C4-2B (cell line): ENCODE measurements at regions not wholly inside any gene's neighbourhood (a gene's known extent, or its start where the extent isn't known, plus 50 kb on each side); places are given as distances from the start of the nearest gene placed in this dataset.

Source experiments
- ZFX ChIP-seq: fragments of 450-650 bp; IDR thresholded peaks from 2 replicates; pipeline ENCODE4 v1.6.1; 2017
- TF ChIP-seq, protein P1 (sequence below): fragments of 450-650 bp; conservative IDR thresholded peaks from 2 replicates; pipeline ENCODE4 v1.5.1; 2017; ENCODE audit warnings: mild to moderate bottlenecking

DNA sequence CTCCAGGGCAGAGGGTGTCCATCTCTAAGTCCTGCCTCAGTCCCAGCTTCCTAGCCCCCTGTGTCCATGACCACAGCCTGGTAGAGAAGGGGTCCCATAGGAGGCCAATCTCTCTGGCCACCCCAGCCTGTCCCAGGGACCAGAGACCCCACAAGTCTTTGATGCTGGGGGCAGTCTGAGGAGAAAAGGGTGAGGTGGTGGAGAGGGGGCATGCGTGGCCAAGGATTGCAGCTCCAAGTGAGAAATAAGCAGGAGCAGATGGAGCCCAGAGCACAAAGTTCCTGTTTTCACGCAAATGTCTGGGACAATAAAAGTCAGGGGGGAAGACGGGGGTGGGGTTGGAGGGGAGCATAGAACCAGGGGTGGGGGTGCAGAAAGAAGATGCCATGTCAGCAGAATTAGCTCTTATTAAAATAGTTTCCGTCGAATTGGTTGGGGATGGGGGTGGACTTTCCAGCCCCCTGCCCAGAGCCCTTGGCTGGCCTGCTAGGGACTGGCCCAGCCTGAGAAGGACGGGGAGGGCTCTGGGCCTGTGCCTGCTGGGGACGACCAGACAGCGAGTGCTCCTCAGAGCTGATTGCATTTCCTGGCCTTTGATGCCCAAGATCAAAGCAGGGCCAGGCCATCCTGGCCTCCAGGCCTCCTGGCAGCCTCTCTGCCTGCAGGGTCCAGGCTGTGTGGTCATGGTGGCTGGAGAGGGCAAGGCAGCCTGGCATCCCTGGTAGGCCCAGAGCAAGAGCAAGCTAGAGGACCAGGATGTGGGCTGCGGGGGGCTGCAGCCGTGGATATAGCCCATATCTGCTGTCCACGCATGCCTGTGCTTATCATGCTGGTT lies 337.1 kb downstream of the DYSF start:
- TF ChIP-seq, protein P1, sequence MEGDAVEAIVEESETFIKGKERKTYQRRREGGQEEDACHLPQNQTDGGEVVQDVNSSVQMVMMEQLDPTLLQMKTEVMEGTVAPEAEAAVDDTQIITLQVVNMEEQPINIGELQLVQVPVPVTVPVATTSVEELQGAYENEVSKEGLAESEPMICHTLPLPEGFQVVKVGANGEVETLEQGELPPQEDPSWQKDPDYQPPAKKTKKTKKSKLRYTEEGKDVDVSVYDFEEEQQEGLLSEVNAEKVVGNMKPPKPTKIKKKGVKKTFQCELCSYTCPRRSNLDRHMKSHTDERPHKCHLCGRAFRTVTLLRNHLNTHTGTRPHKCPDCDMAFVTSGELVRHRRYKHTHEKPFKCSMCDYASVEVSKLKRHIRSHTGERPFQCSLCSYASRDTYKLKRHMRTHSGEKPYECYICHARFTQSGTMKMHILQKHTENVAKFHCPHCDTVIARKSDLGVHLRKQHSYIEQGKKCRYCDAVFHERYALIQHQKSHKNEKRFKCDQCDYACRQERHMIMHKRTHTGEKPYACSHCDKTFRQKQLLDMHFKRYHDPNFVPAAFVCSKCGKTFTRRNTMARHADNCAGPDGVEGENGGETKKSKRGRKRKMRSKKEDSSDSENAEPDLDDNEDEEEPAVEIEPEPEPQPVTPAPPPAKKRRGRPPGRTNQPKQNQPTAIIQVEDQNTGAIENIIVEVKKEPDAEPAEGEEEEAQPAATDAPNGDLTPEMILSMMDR = no peak
- TF ChIP-seq ZFX = no peak
